ENCODE measurements at regions not wholly inside any gene's neighbourhood (a gene's known extent, or its start where the extent isn't known, plus 50 kb on each side); places are given as distances from the start of the nearest gene placed in this dataset.
"Not testable (repeated sequence)": the region's sequence is repeated elsewhere in the genome, so short reads cannot be mapped to it uniquely, and the experiment has no call there.

- not testable (repeated sequence) for H3K9me3 ChIP-seq (ENCODE audit: control insufficient read depth in 2 of 2, low read length in 2 of 2); H3K27ac Mint-ChIP-seq; ATAC-seq (ENCODE audit: low read depth in 2 of 2); H3K36me3 ChIP-seq (ENCODE audit: control insufficient read depth, insufficient read depth, low read length); DNase-seq; H3K36me3 Mint-ChIP-seq; H3K4me3 ChIP-seq (ENCODE audit: low read depth, low read length); H3K4me1 ChIP-seq (ENCODE audit: control insufficient read depth, insufficient read depth, low read length, poor library complexity, severe bottlenecking); H3K9me3 Mint-ChIP-seq; H3K27ac ChIP-seq (ENCODE audit: insufficient read depth, low read length, poor library complexity, severe bottlenecking)
- Mint-ChIP-seq H3K4me1 (peaks cover 0 to 11% (median 2%) of the 10 kb centered on the region in 4 donors), H3K4me3 (peak overlapping the region in 1 of 4 donors; percentile 58), H3K27me3 (peaks cover 20% of the 10 kb centered on the region)
- H3K27me3 ChIP-seq (ENCODE audit: control insufficient read depth, insufficient read depth, low read length) = peaks cover 13% of the 10 kb centered on the region
Measured at GRCh38 chr22:22734395-22735272, 90.2 kb downstream of the GGTLC2 start.

- ATAC-seq (ENCODE audit: low read depth in 2 of 2); H3K4me1 ChIP-seq (ENCODE audit: control insufficient read depth, insufficient read depth, low read length, poor library complexity, severe bottlenecking); H3K27ac ChIP-seq (ENCODE audit: insufficient read depth, low read length, poor library complexity, severe bottlenecking); H3K27ac Mint-ChIP-seq; H3K36me3 ChIP-seq (ENCODE audit: control insufficient read depth, insufficient read depth, low read length); H3K9me3 Mint-ChIP-seq; DNase-seq; H3K4me3 ChIP-seq (ENCODE audit: low read depth, low read length); H3K9me3 ChIP-seq (ENCODE audit: control insufficient read depth in 2 of 2, low read length in 2 of 2); H3K4me3 Mint-ChIP-seq; H3K36me3 Mint-ChIP-seq: not testable (repeated sequence)
- Mint-ChIP-seq H3K27me3 (peaks cover 27% of the 10 kb centered on the region), H3K4me1 (peaks cover 0 to 11% (median 2%) of the 10 kb centered on the region in 4 donors)
- H3K27me3 ChIP-seq (ENCODE audit: control insufficient read depth, insufficient read depth, low read length) = peaks cover 13% of the 10 kb centered on the region
Measured at GRCh38 chr22:22735276-22735675, 90.9 kb downstream of the GGTLC2 start.

GRCh38 chr22:22735695-22736611 lies 91.5 kb downstream of the GGTLC2 start:
- H3K4me3 ChIP-seq (ENCODE audit: low read depth, low read length) = no peak overlapping the region
- H3K27me3 ChIP-seq (ENCODE audit: control insufficient read depth, insufficient read depth, low read length) = peaks cover 13% of the 10 kb centered on the region
- no peaks in the 10 kb centered on the region for H3K4me1 ChIP-seq (ENCODE audit: control insufficient read depth, insufficient read depth, low read length, poor library complexity, severe bottlenecking)
- no peaks in the 10 kb centered on the region for H3K9me3 ChIP-seq (ENCODE audit: control insufficient read depth in 2 of 2, low read length in 2 of 2)
- H3K36me3 ChIP-seq (ENCODE audit: control insufficient read depth, insufficient read depth, low read length) = no peaks in the 10 kb centered on the region
- H3K27ac ChIP-seq (ENCODE audit: insufficient read depth, low read length, poor library complexity, severe bottlenecking) = no peak overlapping the region
- no peaks in the 10 kb centered on the region for H3K36me3 Mint-ChIP-seq
- H3K4me3 Mint-ChIP-seq = no peak overlapping the region
- peaks cover 33% of the 10 kb centered on the region for H3K27me3 Mint-ChIP-seq
- H3K4me1 Mint-ChIP-seq = peaks cover 0 to 11% (median 2%) of the 10 kb centered on the region in 4 donors
- DNase-seq (no peak), ATAC-seq (ENCODE audit: low read depth in 2 of 2) (no peak)
- no peak overlapping the region for H3K27ac Mint-ChIP-seq
- no peaks in the 10 kb centered on the region for H3K9me3 Mint-ChIP-seq

GRCh38 chr22:22737590-22737989 lies 93.2 kb downstream of the GGTLC2 start:
- H3K36me3 Mint-ChIP-seq = no peaks in the 10 kb centered on the region
- H3K9me3 Mint-ChIP-seq = no peaks in the 10 kb centered on the region
- H3K27ac Mint-ChIP-seq = peak overlapping the region in 1 of 3 donors; percentile 69
- H3K4me1 Mint-ChIP-seq = peaks cover 0 to 4% (median 1%) of the 10 kb centered on the region in 4 donors
- peaks cover 36% of the 10 kb centered on the region for H3K27me3 Mint-ChIP-seq
- H3K27ac ChIP-seq (ENCODE audit: insufficient read depth, low read length, poor library complexity, severe bottlenecking) = no peak overlapping the region
- no peaks in the 10 kb centered on the region for H3K9me3 ChIP-seq (ENCODE audit: control insufficient read depth in 2 of 2, low read length in 2 of 2)
- H3K36me3 ChIP-seq (ENCODE audit: control insufficient read depth, insufficient read depth, low read length) = no peaks in the 10 kb centered on the region
- DNase-seq = no peak
- H3K4me1 ChIP-seq (ENCODE audit: control insufficient read depth, insufficient read depth, low read length, poor library complexity, severe bottlenecking) = no peaks in the 10 kb centered on the region
- peaks cover 17% of the 10 kb centered on the region for H3K27me3 ChIP-seq (ENCODE audit: control insufficient read depth, insufficient read depth, low read length)
- ATAC-seq (ENCODE audit: low read depth in 2 of 2) = no peak
- H3K4me3 Mint-ChIP-seq = no peak overlapping the region
- no peak overlapping the region for H3K4me3 ChIP-seq (ENCODE audit: low read depth, low read length)

GRCh38 chr22:22738959-22739585 lies 94.7 kb downstream of the GGTLC2 start:
- DNase-seq (no peak), ATAC-seq (ENCODE audit: low read depth in 2 of 2) (no peak)
- Histone ChIP-seq H3K9me3 (ENCODE audit: control insufficient read depth in 2 of 2, low read length in 2 of 2) (no peaks in the 10 kb centered on the region), H3K36me3 (ENCODE audit: control insufficient read depth, insufficient read depth, low read length) (no peaks in the 10 kb centered on the region), H3K27me3 (ENCODE audit: control insufficient read depth, insufficient read depth, low read length) (peaks cover 21% of the 10 kb centered on the region), H3K4me3 (ENCODE audit: low read depth, low read length) (no peak overlapping the region), H3K4me1 (ENCODE audit: control insufficient read depth, insufficient read depth, low read length, poor library complexity, severe bottlenecking) (no peaks in the 10 kb centered on the region), H3K27ac (ENCODE audit: insufficient read depth, low read length, poor library complexity, severe bottlenecking) (no peak overlapping the region)
- Mint-ChIP-seq H3K27ac (no peak overlapping the region), H3K36me3 (no peaks in the 10 kb centered on the region), H3K27me3 (peaks cover 50% of the 10 kb centered on the region), H3K9me3 (no peaks in the 10 kb centered on the region), H3K4me3 (no peak overlapping the region), H3K4me1 (no peaks in the 10 kb centered on the region)

DNA sequence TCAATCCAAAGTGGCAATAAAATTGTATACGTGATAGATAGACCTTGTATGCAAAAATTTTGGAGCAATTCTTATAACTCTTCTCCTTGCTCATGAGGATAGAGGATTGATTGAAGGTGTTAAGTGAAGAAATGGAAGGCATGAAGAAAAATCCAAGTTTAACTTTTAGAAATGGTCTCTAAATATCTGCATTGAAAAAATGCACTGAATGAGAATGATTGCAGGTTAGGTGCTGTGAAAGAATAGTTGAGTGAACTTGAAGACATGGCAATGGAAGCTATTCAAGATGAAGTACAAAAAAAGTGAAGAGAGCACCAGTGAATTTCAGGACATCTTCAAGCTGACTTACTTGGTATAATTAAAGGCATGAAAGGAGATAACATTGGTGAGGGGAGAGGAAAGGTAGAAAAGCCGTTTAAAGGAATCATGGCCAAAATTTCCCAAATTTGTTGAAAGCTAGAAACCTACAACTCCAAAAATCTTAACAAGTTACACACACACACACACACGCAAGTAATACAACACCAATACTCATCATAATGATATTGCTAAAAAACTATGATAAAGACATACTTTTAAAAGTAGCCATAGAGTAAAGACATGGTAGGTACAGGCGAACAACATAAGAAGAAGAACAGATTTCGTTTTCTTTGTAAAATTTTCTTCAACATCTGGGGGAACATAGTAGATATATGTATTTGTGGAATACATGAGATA lies 96.3 kb downstream of the GGTLC2 start:
- H3K4me3 Mint-ChIP-seq = no peak overlapping the region
- no peak for ATAC-seq (ENCODE audit: low read depth in 2 of 2)
- H3K27ac ChIP-seq (ENCODE audit: insufficient read depth, low read length, poor library complexity, severe bottlenecking) = no peak overlapping the region
- peaks cover 0 to 6% (median under 1%) of the 10 kb centered on the region in 4 donors for H3K4me1 Mint-ChIP-seq
- H3K36me3 ChIP-seq (ENCODE audit: control insufficient read depth, insufficient read depth, low read length) = no peaks in the 10 kb centered on the region
- no peaks in the 10 kb centered on the region for H3K4me1 ChIP-seq (ENCODE audit: control insufficient read depth, insufficient read depth, low read length, poor library complexity, severe bottlenecking)
- H3K36me3 Mint-ChIP-seq = no peaks in the 10 kb centered on the region
- no peaks in the 10 kb centered on the region for H3K9me3 Mint-ChIP-seq
- no peak overlapping the region for H3K27ac Mint-ChIP-seq
- no peak for DNase-seq
- H3K4me3 ChIP-seq (ENCODE audit: low read depth, low read length) = no peak overlapping the region
- H3K9me3 ChIP-seq (ENCODE audit: control insufficient read depth in 2 of 2, low read length in 2 of 2) = no peaks in the 10 kb centered on the region
- H3K27me3 Mint-ChIP-seq = peaks cover 44% of the 10 kb centered on the region
- peaks cover 21% of the 10 kb centered on the region for H3K27me3 ChIP-seq (ENCODE audit: control insufficient read depth, insufficient read depth, low read length)

GRCh38 chr22:22741843-22742242 lies 97.4 kb downstream of the GGTLC2 start:
- no peak for ATAC-seq (ENCODE audit: low read depth in 2 of 2)
- H3K27me3 Mint-ChIP-seq = peaks cover 44% of the 10 kb centered on the region
- no peak overlapping the region for H3K4me3 Mint-ChIP-seq

More at GRCh38 chr22:22741843-22742242, 97.4 kb downstream of the GGTLC2 start:
- Histone ChIP-seq H3K27me3 (ENCODE audit: control insufficient read depth, insufficient read depth, low read length) (peaks cover 16% of the 10 kb centered on the region), H3K36me3 (ENCODE audit: control insufficient read depth, insufficient read depth, low read length) (no peaks in the 10 kb centered on the region), H3K4me1 (ENCODE audit: control insufficient read depth, insufficient read depth, low read length, poor library complexity, severe bottlenecking) (no peaks in the 10 kb centered on the region), H3K27ac (ENCODE audit: insufficient read depth, low read length, poor library complexity, severe bottlenecking) (no peak overlapping the region), H3K9me3 (ENCODE audit: control insufficient read depth in 2 of 2, low read length in 2 of 2) (no peaks in the 10 kb centered on the region), H3K4me3 (ENCODE audit: low read depth, low read length) (no peak overlapping the region)
- H3K36me3 Mint-ChIP-seq = no peaks in the 10 kb centered on the region
- no peaks in the 10 kb centered on the region for H3K9me3 Mint-ChIP-seq
- peaks cover 0 to 9% (median under 1%) of the 10 kb centered on the region in 4 donors for H3K4me1 Mint-ChIP-seq
- DNase-seq = no peak
- no peak overlapping the region for H3K27ac Mint-ChIP-seq

All from CD4-positive, CD25-positive, alpha-beta regulatory T cell (primary cell).